ENCODE measurements at regions not wholly inside any gene's neighbourhood (a gene's known extent, or its start where the extent isn't known, plus 50 kb on each side); places are given as distances from the start of the nearest gene placed in this dataset.

DNA sequence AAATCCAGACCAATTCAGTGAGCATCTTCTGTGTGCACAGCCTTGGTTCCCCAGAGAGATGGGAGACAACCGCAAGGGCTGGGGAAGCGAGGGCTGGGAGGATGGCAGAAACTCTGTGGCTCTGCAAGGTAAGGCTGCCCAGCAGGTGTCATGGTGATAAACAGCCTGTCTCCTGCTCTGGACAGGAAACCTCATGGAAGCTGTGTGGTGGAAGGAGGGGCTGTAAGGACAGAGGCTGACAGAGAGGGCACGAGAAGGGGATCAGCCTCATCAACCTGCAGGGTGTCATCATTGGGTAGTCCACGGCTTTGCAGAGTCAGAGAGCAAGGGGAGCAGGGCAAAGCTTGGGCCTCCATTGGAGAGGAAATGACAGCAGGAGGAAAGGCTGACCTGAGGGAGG lies 138.4 kb upstream of the CADM1 start:
- TF ChIP-seq, protein P1, sequence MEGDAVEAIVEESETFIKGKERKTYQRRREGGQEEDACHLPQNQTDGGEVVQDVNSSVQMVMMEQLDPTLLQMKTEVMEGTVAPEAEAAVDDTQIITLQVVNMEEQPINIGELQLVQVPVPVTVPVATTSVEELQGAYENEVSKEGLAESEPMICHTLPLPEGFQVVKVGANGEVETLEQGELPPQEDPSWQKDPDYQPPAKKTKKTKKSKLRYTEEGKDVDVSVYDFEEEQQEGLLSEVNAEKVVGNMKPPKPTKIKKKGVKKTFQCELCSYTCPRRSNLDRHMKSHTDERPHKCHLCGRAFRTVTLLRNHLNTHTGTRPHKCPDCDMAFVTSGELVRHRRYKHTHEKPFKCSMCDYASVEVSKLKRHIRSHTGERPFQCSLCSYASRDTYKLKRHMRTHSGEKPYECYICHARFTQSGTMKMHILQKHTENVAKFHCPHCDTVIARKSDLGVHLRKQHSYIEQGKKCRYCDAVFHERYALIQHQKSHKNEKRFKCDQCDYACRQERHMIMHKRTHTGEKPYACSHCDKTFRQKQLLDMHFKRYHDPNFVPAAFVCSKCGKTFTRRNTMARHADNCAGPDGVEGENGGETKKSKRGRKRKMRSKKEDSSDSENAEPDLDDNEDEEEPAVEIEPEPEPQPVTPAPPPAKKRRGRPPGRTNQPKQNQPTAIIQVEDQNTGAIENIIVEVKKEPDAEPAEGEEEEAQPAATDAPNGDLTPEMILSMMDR (IDR thresholded peaks at IDR 0.05), result no peak
- no peak for TF ChIP-seq POLR2AphosphoS5 (IDR thresholded peaks at IDR 0.05)

All from prostate gland (tissue), 2 donors.